Naive B cell (primary cell): ENCODE measurements at regions not wholly inside any gene's neighbourhood (a gene's known extent, or its start where the extent isn't known, plus 50 kb on each side); places are given as distances from the start of the nearest gene placed in this dataset.

Experiments used
- ATAC-seq, 2 donors: fragments of 150-1000 bp; cut with Tn5 transposase; 2 replicates each; pipeline ENCODE4 v1.10.0; 2021; ENCODE audit warnings: low read depth in 2 of 2, mild to moderate bottlenecking in 2 of 2, moderate library complexity in 2 of 2
- DNase-seq: peaks from one replicate; pipeline ENCODE4 v3.0.0; 2022
- H3K27ac Mint-ChIP-seq, 6 donors: one replicate each; pipeline ENCODE4 v1.8.0; 2020 to 2022; ENCODE audit warnings: mild to moderate bottlenecking in 6 of 6, mixed read lengths in 6 of 6, moderate library complexity in 5 of 6, inconsistent platforms in 2 of 6
- H3K27me3 Mint-ChIP-seq, 3 donors: one replicate each; pipeline ENCODE4 v1.8.0; 2021 to 2022; ENCODE audit warnings: mixed read lengths in 3 of 3, mild to moderate bottlenecking in 1 of 3
- H3K36me3 Mint-ChIP-seq, 2 donors: one replicate each; pipeline ENCODE4 v1.8.0; 2020 to 2022; ENCODE audit warnings: mixed read lengths in 2 of 2, inconsistent platforms in 1 of 2, mild to moderate bottlenecking in 1 of 2
- H3K4me1 Mint-ChIP-seq, 3 donors: one replicate each; pipeline ENCODE4 v1.8.0; 2020 to 2022; ENCODE audit warnings: mixed read lengths in 3 of 3, inconsistent platforms in 1 of 3, mild to moderate bottlenecking in 1 of 3, moderate library complexity in 1 of 3
- H3K4me3 Mint-ChIP-seq, 8 donors: one replicate each; pipeline ENCODE4 v1.8.0; 2020 to 2022; ENCODE audit warnings: mild to moderate bottlenecking in 8 of 8, mixed read lengths in 8 of 8, moderate library complexity in 8 of 8, inconsistent platforms in 2 of 8
- H3K9me3 Mint-ChIP-seq, 7 donors: one replicate each; pipeline ENCODE4 v1.8.0; 2020 to 2022; ENCODE audit warnings: mixed read lengths in 7 of 7, mild to moderate bottlenecking in 5 of 7, inconsistent platforms in 2 of 7, moderate library complexity in 1 of 7

DNA sequence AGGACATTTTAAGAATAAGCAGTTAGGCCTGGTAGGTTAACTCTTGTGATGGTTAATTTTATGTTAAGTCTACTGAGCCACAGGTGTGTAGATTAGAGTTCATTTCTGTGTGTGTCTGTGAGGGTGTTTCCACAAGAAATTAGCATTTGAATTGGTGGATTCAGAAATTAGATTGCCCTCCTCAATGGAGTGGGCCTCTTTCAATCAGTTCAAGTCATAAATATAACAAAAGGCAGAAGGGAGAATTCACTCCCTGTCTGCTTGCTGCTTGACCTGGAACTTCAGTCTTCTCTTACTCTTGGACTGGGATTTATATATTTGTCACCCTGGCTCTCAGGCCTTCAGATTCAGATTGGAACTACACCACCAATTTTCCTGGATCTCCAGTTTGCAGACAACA, 55.3 kb upstream of the POM121L12 start:
- ATAC-seq (no peak), DNase-seq (no peak)
- H3K9me3 Mint-ChIP-seq: peaks cover 7 to 34% (median 17%) of the 10 kb centered on the region in 7 donors

DNA sequence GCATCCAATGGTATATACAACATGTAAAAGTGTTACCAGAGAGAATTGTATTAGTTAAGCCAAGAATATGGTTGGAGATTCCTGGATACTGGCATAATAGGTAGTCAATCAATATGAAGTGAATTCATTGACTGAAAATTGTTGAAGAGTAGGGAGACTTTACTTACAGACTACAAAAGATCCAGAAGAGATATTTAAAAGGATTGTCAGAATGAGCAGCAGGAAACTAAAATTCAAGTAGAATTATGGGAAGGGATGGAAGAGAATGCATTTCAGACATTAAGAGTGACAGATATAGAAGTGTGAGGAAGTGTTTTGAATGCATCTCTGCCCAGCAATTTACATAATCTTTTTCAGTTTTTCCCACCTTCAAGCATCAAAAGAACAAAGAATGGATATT, 62.3 kb upstream of the POM121L12 start:
- H3K4me3 Mint-ChIP-seq: no peak overlapping the region
- ATAC-seq: no peak
- H3K27me3 Mint-ChIP-seq: no peaks in the 10 kb centered on the region
- H3K9me3 Mint-ChIP-seq: peaks cover 0 to 4% (median 1%) of the 10 kb centered on the region in 7 donors
- no peaks in the 10 kb centered on the region for H3K4me1 Mint-ChIP-seq
- H3K36me3 Mint-ChIP-seq: no peaks in the 10 kb centered on the region
- no peak for DNase-seq
- H3K27ac Mint-ChIP-seq: no peak overlapping the region

More for the DNA sequence above, 55.3 kb upstream of the POM121L12 start:
- H3K27me3 Mint-ChIP-seq: no peaks in the 10 kb centered on the region
- H3K4me1 Mint-ChIP-seq: no peaks in the 10 kb centered on the region
- peaks cover 0 to 6% of the 10 kb centered on the region in 2 donors for H3K36me3 Mint-ChIP-seq
- no peak overlapping the region for H3K27ac Mint-ChIP-seq
- H3K4me3 Mint-ChIP-seq: no peak overlapping the region

DNA sequence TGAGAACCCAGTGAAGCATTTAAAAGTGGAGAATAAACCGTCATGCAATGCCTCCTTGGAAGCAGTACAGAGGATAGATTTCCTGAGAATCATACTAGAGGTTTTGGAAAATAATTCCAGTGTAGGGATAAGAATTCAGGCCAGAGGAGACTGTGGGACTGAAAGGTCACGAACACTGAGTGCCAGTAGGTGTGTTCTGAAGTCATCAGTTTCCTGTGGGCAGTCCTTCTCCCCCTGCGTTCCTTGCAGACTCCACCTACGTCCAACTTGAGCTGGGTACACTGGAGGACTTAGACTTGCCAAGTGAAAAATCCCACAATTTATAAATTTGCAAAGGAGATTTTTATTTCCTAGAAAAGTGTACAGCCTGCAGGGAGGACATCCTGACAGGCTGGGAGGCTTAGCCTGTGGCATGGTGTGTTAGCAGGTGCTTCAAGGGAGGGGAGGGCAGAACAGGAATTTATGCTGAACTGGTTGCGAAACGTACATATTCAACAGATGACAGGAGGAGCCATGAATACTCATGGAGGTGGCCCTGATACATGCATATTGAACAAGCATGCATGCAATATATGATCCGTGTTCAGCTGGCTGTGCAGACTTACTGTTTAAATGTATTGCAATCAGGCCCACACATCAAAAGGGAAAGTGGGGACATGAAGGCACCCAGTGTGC, 72.9 kb upstream of the POM121L12 start:
- Mint-ChIP-seq H3K27me3 (no peaks in the 10 kb centered on the region), H3K4me3 (no peak overlapping the region), H3K9me3 (peaks cover 0 to 22% (median 6%) of the 10 kb centered on the region in 7 donors), H3K27ac (no peak overlapping the region), H3K4me1 (no peaks in the 10 kb centered on the region), H3K36me3 (no peaks in the 10 kb centered on the region)
- ATAC-seq: no peak
- no peak for DNase-seq

DNA sequence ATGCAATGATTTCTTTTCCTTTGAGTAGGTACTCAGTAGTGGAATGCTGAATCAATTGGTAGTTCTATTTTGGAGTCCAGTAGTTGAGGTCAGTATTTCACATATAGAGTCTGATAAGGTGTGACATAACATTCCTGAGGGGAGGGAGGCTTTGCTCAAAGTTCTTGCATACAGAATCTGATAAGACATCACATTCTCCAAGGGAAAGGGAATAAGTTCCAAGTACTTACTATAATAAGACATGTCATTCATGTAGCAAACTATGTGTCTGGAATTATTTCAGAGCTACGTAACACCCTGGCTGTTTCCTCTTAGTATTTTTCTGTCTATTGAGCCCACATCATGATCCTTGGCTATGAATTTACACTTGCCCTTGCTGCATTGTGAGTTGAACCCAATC, 74.3 kb upstream of the POM121L12 start:
- Mint-ChIP-seq H3K9me3 (peaks cover 0 to 19% (median 8%) of the 10 kb centered on the region in 7 donors), H3K36me3 (no peaks in the 10 kb centered on the region), H3K4me3 (no peak overlapping the region), H3K4me1 (no peaks in the 10 kb centered on the region), H3K27ac (no peak overlapping the region), H3K27me3 (no peaks in the 10 kb centered on the region)
- ATAC-seq: no peak
- no peak for DNase-seq

DNA sequence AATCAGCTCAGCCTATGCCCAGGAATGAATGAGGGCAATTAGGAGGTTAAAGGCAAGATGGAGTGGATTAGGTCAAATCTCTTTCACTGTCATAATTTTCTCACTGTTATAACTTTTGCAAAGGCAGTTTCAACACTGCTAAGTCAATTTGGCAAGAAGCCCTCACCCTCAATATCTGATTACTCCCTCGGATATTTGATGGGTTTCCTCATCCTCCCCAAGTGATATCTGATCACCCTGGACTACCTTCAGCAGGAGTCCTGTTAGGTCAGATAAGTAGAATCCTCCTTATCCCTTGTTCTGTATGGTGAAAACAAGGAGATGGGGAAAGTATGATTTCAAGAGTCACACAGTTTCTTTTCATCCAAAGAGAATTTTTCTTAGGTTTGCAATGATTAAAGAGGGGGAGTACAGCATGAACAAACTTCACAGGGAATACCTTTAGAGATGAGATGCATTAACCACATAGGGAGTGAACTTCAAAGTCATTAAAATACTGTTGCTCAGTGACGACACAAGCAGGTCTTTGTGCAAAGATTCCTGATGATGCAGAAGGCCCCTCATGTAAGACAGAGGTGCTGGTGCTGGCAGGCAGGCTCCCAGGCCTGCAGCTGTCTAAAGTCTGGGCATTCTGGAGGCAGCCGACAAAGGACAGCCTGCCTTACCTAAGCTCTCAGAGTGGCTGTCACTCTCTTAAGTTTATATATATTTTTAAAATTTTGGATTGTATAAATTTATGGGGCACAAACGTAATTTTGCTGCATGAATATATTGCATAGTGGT, 75.4 kb upstream of the POM121L12 start:
- ATAC-seq: no peak

DNA sequence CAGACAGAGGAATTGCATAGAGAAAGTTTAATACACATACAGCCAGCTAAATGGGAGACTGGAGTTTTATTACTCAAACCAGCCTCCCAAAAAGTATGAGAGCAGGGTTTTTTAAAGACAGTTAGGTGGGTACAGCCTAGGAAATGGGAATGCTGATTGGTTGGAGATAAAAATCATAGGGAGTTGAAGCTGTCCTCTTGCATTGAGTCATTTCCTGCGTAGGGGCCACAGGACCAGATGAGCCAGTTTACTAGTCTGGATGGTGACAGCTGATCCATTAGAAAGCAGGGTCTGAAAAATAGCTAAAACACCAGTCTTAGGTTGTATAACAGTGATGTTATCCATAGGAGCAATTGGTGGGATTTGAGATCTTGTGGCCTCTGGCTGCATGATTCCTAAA, 76.1 kb upstream of the POM121L12 start:
- H3K4me1 Mint-ChIP-seq: no peaks in the 10 kb centered on the region
- ATAC-seq (no peak), DNase-seq (no peak)
- no peaks in the 10 kb centered on the region for H3K36me3 Mint-ChIP-seq
- H3K9me3 Mint-ChIP-seq: peaks cover 0 to 24% (median 10%) of the 10 kb centered on the region in 7 donors
- no peak overlapping the region for H3K4me3 Mint-ChIP-seq
- no peaks in the 10 kb centered on the region for H3K27me3 Mint-ChIP-seq
- H3K27ac Mint-ChIP-seq: no peak overlapping the region

More for the DNA sequence above, 75.4 kb upstream of the POM121L12 start:
- H3K27ac Mint-ChIP-seq: no peak overlapping the region
- no peak overlapping the region for H3K4me3 Mint-ChIP-seq
- no peaks in the 10 kb centered on the region for H3K36me3 Mint-ChIP-seq
- peaks cover 0 to 20% (median 7%) of the 10 kb centered on the region in 7 donors for H3K9me3 Mint-ChIP-seq
- H3K27me3 Mint-ChIP-seq: no peaks in the 10 kb centered on the region
- no peak for DNase-seq
- H3K4me1 Mint-ChIP-seq: no peaks in the 10 kb centered on the region

DNA sequence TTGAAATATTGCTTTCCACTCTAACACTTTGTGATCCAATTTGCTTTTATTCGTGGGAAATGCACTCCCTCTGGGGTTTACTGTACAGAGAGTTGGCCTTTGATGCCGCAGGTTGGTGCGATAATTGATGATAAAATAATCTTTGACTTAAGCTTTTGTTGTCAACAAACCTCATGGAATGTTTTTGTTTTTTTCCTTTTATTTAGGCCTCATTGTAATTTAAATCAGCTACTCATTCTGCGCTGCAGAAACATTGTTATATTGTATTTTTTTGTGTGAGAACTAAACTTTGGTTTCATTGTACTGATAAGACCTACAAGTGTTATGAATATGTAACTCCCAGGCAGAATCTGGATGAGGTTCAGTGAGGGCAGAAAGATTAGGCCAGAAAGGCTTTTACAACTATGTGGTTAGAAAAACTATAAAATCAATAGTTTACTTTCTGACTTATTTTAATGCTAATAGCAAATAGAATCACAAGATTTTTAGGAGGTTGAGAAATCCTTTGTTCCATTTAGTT, 76.8 kb upstream of the POM121L12 start:
- H3K27me3 Mint-ChIP-seq: no peaks in the 10 kb centered on the region

DNA sequence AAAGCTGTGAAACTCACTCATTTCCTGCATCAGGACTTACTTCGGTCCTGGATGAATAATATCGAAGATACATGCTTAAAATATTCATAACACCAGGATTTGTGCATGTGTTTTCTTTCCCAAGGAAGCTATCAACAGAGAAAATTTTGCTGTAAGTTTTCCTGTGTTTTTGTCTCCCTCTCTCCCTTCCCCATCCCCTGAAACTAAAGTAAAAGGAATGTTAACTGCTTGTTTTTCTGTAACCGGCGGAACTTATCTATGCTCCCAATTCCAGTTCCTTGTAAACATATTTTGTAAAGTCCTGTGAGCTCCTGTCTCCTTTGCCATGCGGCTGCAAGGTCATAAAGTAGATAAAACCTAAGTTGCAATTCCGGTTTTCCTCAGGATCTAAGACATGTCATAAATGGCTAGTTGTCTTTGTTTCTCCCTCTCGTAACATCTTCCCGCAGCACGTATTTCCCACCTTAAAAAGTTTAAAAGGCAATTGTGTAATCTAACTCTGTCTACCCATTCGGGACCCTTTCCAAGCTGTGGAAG, 79.0 kb upstream of the POM121L12 start:
- no peak overlapping the region for H3K27ac Mint-ChIP-seq
- H3K36me3 Mint-ChIP-seq: no peaks in the 10 kb centered on the region
- H3K27me3 Mint-ChIP-seq: no peaks in the 10 kb centered on the region
- no peak for DNase-seq
- no peak for ATAC-seq
- peaks cover 0 to 19% (median 8%) of the 10 kb centered on the region in 7 donors for H3K9me3 Mint-ChIP-seq
- H3K4me3 Mint-ChIP-seq: no peak overlapping the region
- no peaks in the 10 kb centered on the region for H3K4me1 Mint-ChIP-seq

More for the DNA sequence above, 76.8 kb upstream of the POM121L12 start:
- Mint-ChIP-seq H3K4me3 (no peak overlapping the region), H3K4me1 (no peaks in the 10 kb centered on the region), H3K36me3 (no peaks in the 10 kb centered on the region), H3K27ac (no peak overlapping the region), H3K9me3 (peaks cover 0 to 19% (median 8%) of the 10 kb centered on the region in 7 donors)
- DNase-seq: no peak
- no peak for ATAC-seq

DNA sequence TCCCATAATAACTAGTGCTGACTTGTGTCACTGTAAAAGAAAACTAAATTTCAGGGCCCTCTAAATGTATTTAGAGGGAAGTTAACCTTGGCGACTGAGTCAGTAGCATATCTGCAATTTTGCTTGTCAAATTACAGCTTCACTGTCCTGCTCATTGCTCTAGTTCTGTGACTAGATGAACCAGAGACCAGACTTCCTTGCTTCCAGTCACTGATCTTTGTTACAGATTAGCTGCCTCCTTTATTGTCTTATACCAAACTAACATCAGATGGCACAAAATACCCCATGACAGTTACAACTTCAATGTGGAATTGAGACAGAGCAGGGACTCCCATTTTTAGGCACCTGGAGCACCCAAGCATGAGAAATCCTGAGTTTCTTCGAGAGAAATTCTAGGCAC, 79.9 kb upstream of the POM121L12 start:
- no peaks in the 10 kb centered on the region for H3K4me1 Mint-ChIP-seq
- ATAC-seq: no peak
- no peaks in the 10 kb centered on the region for H3K27me3 Mint-ChIP-seq
- H3K36me3 Mint-ChIP-seq: no peaks in the 10 kb centered on the region
- peaks cover 0 to 19% (median 6%) of the 10 kb centered on the region in 7 donors for H3K9me3 Mint-ChIP-seq
- no peak overlapping the region for H3K4me3 Mint-ChIP-seq
- DNase-seq: no peak
- H3K27ac Mint-ChIP-seq: no peak overlapping the region

DNA sequence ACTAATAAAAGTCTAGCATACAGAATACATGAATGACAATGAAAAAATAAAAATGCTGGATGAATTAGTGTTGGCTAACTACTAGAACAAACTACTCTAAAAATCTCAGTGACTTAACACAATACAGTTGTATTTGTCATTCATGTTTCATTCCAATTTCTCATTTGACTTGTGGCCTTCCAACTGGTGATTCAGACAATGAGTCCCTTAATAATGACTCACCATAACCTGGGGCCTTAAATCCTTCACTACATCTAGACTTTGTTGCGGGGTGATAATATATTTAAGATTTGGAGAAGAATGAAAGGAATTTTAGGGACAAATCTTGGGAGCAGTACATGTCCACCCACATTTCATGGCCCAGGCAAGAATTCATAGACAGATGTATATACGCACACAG, 90.5 kb upstream of the POM121L12 start:
- H3K4me3 Mint-ChIP-seq: no peak overlapping the region
- peaks cover 0 to 12% (median 8%) of the 10 kb centered on the region in 7 donors for H3K9me3 Mint-ChIP-seq
- H3K36me3 Mint-ChIP-seq: no peaks in the 10 kb centered on the region
- H3K27ac Mint-ChIP-seq: no peak overlapping the region
- DNase-seq (no peak), ATAC-seq (no peak)
- H3K4me1 Mint-ChIP-seq: no peaks in the 10 kb centered on the region
- H3K27me3 Mint-ChIP-seq: no peaks in the 10 kb centered on the region

DNA sequence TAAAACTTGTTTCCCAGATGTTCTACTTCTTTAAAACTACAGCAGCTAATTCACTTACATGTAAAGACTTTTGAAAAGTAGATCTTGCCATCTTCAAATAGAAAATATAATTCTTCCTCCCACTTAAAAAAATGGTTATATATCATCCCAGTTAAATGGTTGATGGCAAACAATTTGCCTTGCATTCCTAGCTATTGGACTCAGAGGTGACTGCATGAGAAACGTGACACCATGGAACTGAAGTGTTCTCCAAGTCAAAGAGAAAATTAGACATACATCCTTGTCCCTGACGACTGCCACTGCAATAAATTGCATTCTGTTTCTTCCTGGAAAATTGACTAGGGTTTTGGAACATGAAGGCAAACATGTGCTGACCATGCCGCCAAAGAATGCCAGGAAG, 95.0 kb upstream of the POM121L12 start:
- Mint-ChIP-seq H3K36me3 (no peaks in the 10 kb centered on the region), H3K27me3 (no peaks in the 10 kb centered on the region), H3K4me3 (no peak overlapping the region), H3K9me3 (peaks cover 0 to 12% (median 0%) of the 10 kb centered on the region in 7 donors), H3K27ac (no peak overlapping the region), H3K4me1 (no peaks in the 10 kb centered on the region)
- no peak for ATAC-seq
- DNase-seq: no peak

DNA sequence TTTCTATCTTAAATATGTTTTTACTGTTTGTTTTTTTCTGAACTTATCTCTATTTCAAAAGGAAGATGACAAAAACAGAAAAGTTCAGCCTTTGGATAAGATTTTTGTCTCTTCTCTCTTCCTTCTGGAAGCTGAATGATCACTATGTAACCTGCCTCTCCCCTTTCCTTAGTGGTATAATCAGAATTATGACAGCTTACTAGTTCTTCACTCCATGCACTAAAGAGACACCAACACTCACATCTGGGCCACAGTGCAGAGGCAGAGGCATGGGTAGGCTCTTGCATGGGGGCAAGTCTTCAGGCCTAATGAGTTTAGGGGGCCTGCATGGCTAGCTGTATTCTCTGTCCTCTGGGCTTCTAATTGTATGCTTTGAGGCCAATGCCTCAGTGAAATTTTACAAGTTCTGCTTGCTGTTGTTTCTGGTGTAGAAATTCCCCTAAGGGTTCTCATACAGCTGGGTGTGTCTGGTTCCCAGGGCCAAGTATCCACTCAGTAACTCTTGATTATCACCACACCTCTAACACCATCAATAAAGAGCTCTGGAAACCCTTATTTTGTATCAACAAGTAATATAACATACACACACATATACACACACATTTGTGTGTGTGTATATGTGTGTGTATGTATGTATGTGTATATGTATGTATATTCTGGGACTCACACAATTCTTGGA, 96.8 kb upstream of the POM121L12 start:
- ATAC-seq (no peak), DNase-seq (no peak)
- Mint-ChIP-seq H3K27ac (no peak overlapping the region), H3K36me3 (no peaks in the 10 kb centered on the region), H3K4me1 (no peaks in the 10 kb centered on the region), H3K4me3 (no peak overlapping the region), H3K27me3 (no peaks in the 10 kb centered on the region), H3K9me3 (peaks cover 0 to 18% (median 4%) of the 10 kb centered on the region in 7 donors)

DNA sequence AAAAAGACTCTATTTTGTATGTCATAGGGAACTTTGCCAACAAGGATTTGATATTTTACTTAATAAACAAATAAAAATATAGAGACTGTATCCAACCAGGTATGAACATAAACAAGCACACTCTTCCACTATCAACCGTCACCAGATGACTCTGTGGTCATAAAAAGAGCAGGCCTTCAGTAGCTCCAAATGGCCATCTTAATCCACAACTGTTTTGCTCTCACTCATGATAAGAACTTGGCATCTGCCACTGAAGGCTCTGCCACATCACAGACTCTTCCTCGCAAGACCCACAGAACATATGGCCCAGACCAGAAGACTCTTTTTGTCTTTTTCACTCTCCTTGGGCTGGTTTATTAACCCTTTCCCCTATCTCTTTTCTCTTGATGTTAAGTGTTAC, 98.7 kb upstream of the POM121L12 start:
- Mint-ChIP-seq H3K9me3 (peaks cover 0 to 26% (median 9%) of the 10 kb centered on the region in 7 donors), H3K4me1 (no peaks in the 10 kb centered on the region), H3K4me3 (no peak overlapping the region), H3K36me3 (no peaks in the 10 kb centered on the region), H3K27me3 (no peaks in the 10 kb centered on the region), H3K27ac (no peak overlapping the region)
- ATAC-seq: no peak
- no peak for DNase-seq
